Activated naive CD8-positive, alpha-beta T cell treated with anti-CD3 and anti-CD28 coated beads for 36 hours (primary cell): ENCODE measurements at regions not wholly inside any gene's neighbourhood (a gene's known extent, or its start where the extent isn't known, plus 50 kb on each side); places are given as distances from the start of the nearest gene placed in this dataset.

Experiments
- DNase-seq: peaks from one replicate; pipeline ENCODE4 v3.0.0; 2021
- H3K27ac Mint-ChIP-seq: one replicate; pipeline ENCODE4 v1.8.0; 2022; ENCODE audit warnings: mild to moderate bottlenecking, moderate library complexity, mixed read lengths
- H3K27me3 Mint-ChIP-seq: one replicate; pipeline ENCODE4 v1.8.0; 2022; ENCODE audit warnings: mild to moderate bottlenecking, mixed read lengths
- H3K36me3 Mint-ChIP-seq: one replicate; pipeline ENCODE4 v1.8.0; 2021; ENCODE audit warnings: mild to moderate bottlenecking, mixed read lengths
- H3K4me1 Mint-ChIP-seq: one replicate; pipeline ENCODE4 v1.8.0; 2021; ENCODE audit warnings: mixed read lengths
- H3K4me3 Mint-ChIP-seq: one replicate; pipeline ENCODE4 v1.8.0; 2022; ENCODE audit warnings: mild to moderate bottlenecking, moderate library complexity, mixed read lengths
- H3K9me3 Mint-ChIP-seq: one replicate; pipeline ENCODE4 v1.8.0; 2022; ENCODE audit warnings: mixed read lengths

- no peak overlapping the region for H3K4me3 Mint-ChIP-seq
- no peaks in the 10 kb centered on the region for H3K36me3 Mint-ChIP-seq
- peaks cover 8% of the 10 kb centered on the region for H3K9me3 Mint-ChIP-seq
- no peaks in the 10 kb centered on the region for H3K4me1 Mint-ChIP-seq
- H3K27ac Mint-ChIP-seq = no peak overlapping the region
- DNase-seq = no peak
- no peaks in the 10 kb centered on the region for H3K27me3 Mint-ChIP-seq
Observed at GRCh38 chr12:90205165-90205564, 496.5 kb upstream of the ATP2B1 start.

GRCh38 chr12:90203556-90203955, 494.9 kb upstream of the ATP2B1 start:
- H3K27ac Mint-ChIP-seq = no peak overlapping the region
- H3K4me1 Mint-ChIP-seq = peaks cover 5% of the 10 kb centered on the region
- H3K27me3 Mint-ChIP-seq = no peaks in the 10 kb centered on the region
- DNase-seq = no peak
- no peak overlapping the region for H3K4me3 Mint-ChIP-seq
- peaks cover 6% of the 10 kb centered on the region for H3K9me3 Mint-ChIP-seq
- no peaks in the 10 kb centered on the region for H3K36me3 Mint-ChIP-seq

- no peak overlapping the region for H3K4me3 Mint-ChIP-seq
- no peaks in the 10 kb centered on the region for H3K9me3 Mint-ChIP-seq
- H3K36me3 Mint-ChIP-seq = no peaks in the 10 kb centered on the region
- H3K4me1 Mint-ChIP-seq = peaks cover 5% of the 10 kb centered on the region
- no peak for DNase-seq
- no peaks in the 10 kb centered on the region for H3K27me3 Mint-ChIP-seq
- H3K27ac Mint-ChIP-seq = no peak overlapping the region
Observed at GRCh38 chr12:90199006-90199405, 490.4 kb upstream of the ATP2B1 start.

GRCh38 chr12:90193500-90193899, 484.9 kb upstream of the ATP2B1 start:
- Mint-ChIP-seq H3K27ac (no peak overlapping the region), H3K4me3 (no peak overlapping the region), H3K9me3 (no peaks in the 10 kb centered on the region), H3K36me3 (no peaks in the 10 kb centered on the region), H3K27me3 (peaks cover 3% of the 10 kb centered on the region), H3K4me1 (no peaks in the 10 kb centered on the region)
- no peak for DNase-seq

- Mint-ChIP-seq H3K36me3 (no peaks in the 10 kb centered on the region), H3K9me3 (no peaks in the 10 kb centered on the region), H3K4me3 (no peak overlapping the region)
Observed at GRCh38 chr12:90188857-90189256, 480.2 kb upstream of the ATP2B1 start.

GRCh38 chr12:90183201-90183600, 474.6 kb upstream of the ATP2B1 start:
- H3K9me3 Mint-ChIP-seq = peaks cover 5% of the 10 kb centered on the region
- no peaks in the 10 kb centered on the region for H3K4me1 Mint-ChIP-seq

More at GRCh38 chr12:90188857-90189256, 480.2 kb upstream of the ATP2B1 start:
- Mint-ChIP-seq H3K27ac (no peak overlapping the region), H3K4me1 (no peaks in the 10 kb centered on the region), H3K27me3 (peaks cover 3% of the 10 kb centered on the region)
- DNase-seq = no peak

GRCh38 chr12:90181216-90181615, 472.6 kb upstream of the ATP2B1 start:
- Mint-ChIP-seq H3K27me3 (no peaks in the 10 kb centered on the region), H3K36me3 (peaks cover 1% of the 10 kb centered on the region), H3K4me1 (no peaks in the 10 kb centered on the region), H3K9me3 (peaks cover 5% of the 10 kb centered on the region), H3K4me3 (no peak overlapping the region), H3K27ac (no peak overlapping the region)
- no peak for DNase-seq

More at GRCh38 chr12:90183201-90183600, 474.6 kb upstream of the ATP2B1 start:
- DNase-seq = no peak
- Mint-ChIP-seq H3K4me3 (no peak overlapping the region), H3K27ac (no peak overlapping the region), H3K27me3 (no peaks in the 10 kb centered on the region), H3K36me3 (peaks cover 1% of the 10 kb centered on the region)

GRCh38 chr12:90174956-90175355, 466.3 kb upstream of the ATP2B1 start:
- Mint-ChIP-seq H3K4me3 (no peak overlapping the region), H3K4me1 (no peaks in the 10 kb centered on the region), H3K27ac (no peak overlapping the region), H3K27me3 (no peaks in the 10 kb centered on the region), H3K36me3 (no peaks in the 10 kb centered on the region), H3K9me3 (no peaks in the 10 kb centered on the region)
- DNase-seq = no peak

GRCh38 chr12:90174198-90174510, 465.5 kb upstream of the ATP2B1 start:
- Mint-ChIP-seq H3K27ac (no peak overlapping the region), H3K36me3 (no peaks in the 10 kb centered on the region), H3K4me3 (no peak overlapping the region), H3K9me3 (no peaks in the 10 kb centered on the region), H3K27me3 (no peaks in the 10 kb centered on the region), H3K4me1 (no peaks in the 10 kb centered on the region)
- no peak for DNase-seq

- no peak overlapping the region for H3K27ac Mint-ChIP-seq
- DNase-seq = no peak
- H3K9me3 Mint-ChIP-seq = no peaks in the 10 kb centered on the region
- H3K36me3 Mint-ChIP-seq = no peaks in the 10 kb centered on the region
- no peaks in the 10 kb centered on the region for H3K27me3 Mint-ChIP-seq
- no peaks in the 10 kb centered on the region for H3K4me1 Mint-ChIP-seq
- H3K4me3 Mint-ChIP-seq = no peak overlapping the region
Observed at GRCh38 chr12:90173499-90174197, 465.0 kb upstream of the ATP2B1 start.

- DNase-seq = no peak
- Mint-ChIP-seq H3K27ac (no peak overlapping the region), H3K9me3 (no peaks in the 10 kb centered on the region), H3K36me3 (no peaks in the 10 kb centered on the region), H3K4me1 (no peaks in the 10 kb centered on the region), H3K4me3 (no peak overlapping the region), H3K27me3 (no peaks in the 10 kb centered on the region)
Observed at GRCh38 chr12:90172524-90172923, 463.9 kb upstream of the ATP2B1 start.

GRCh38 chr12:90170740-90171139, 462.1 kb upstream of the ATP2B1 start:
- H3K4me1 Mint-ChIP-seq = no peaks in the 10 kb centered on the region

GRCh38 chr12:90167518-90168208, 459.0 kb upstream of the ATP2B1 start:
- H3K36me3 Mint-ChIP-seq = no peaks in the 10 kb centered on the region
- no peaks in the 10 kb centered on the region for H3K9me3 Mint-ChIP-seq
- no peak overlapping the region for H3K4me3 Mint-ChIP-seq
- no peaks in the 10 kb centered on the region for H3K4me1 Mint-ChIP-seq
- H3K27ac Mint-ChIP-seq = no peak overlapping the region
- no peak for DNase-seq
- H3K27me3 Mint-ChIP-seq = no peaks in the 10 kb centered on the region

More at GRCh38 chr12:90170740-90171139, 462.1 kb upstream of the ATP2B1 start:
- H3K27ac Mint-ChIP-seq = no peak overlapping the region
- H3K36me3 Mint-ChIP-seq = no peaks in the 10 kb centered on the region
- H3K9me3 Mint-ChIP-seq = no peaks in the 10 kb centered on the region
- no peaks in the 10 kb centered on the region for H3K27me3 Mint-ChIP-seq
- no peak overlapping the region for H3K4me3 Mint-ChIP-seq
- no peak for DNase-seq

GRCh38 chr12:90166671-90167070, 458.0 kb upstream of the ATP2B1 start:
- Mint-ChIP-seq H3K9me3 (peaks cover 1% of the 10 kb centered on the region), H3K27me3 (no peaks in the 10 kb centered on the region), H3K4me3 (no peak overlapping the region), H3K36me3 (no peaks in the 10 kb centered on the region), H3K27ac (no peak overlapping the region), H3K4me1 (no peaks in the 10 kb centered on the region)
- no peak for DNase-seq

GRCh38 chr12:90166012-90166411, 457.4 kb upstream of the ATP2B1 start:
- H3K27ac Mint-ChIP-seq = no peak overlapping the region
- H3K9me3 Mint-ChIP-seq = peaks cover 1% of the 10 kb centered on the region
- no peaks in the 10 kb centered on the region for H3K36me3 Mint-ChIP-seq
- no peak overlapping the region for H3K4me3 Mint-ChIP-seq
- no peaks in the 10 kb centered on the region for H3K4me1 Mint-ChIP-seq
- no peak for DNase-seq
- H3K27me3 Mint-ChIP-seq = no peaks in the 10 kb centered on the region

GRCh38 chr12:90163975-90164374, 455.3 kb upstream of the ATP2B1 start:
- no peak overlapping the region for H3K27ac Mint-ChIP-seq
- no peaks in the 10 kb centered on the region for H3K27me3 Mint-ChIP-seq
- peaks cover 1% of the 10 kb centered on the region for H3K9me3 Mint-ChIP-seq
- H3K4me1 Mint-ChIP-seq = no peaks in the 10 kb centered on the region
- no peak for DNase-seq
- H3K4me3 Mint-ChIP-seq = no peak overlapping the region
- no peaks in the 10 kb centered on the region for H3K36me3 Mint-ChIP-seq
